ENCODE measurements at regions not wholly inside any gene's neighbourhood (a gene's known extent, or its start where the extent isn't known, plus 50 kb on each side); places are given as distances from the start of the nearest gene placed in this dataset.
A peak's percentile ranks its signal among the peaks of the same experiment; 100 is the strongest.
"Not testable (repeated sequence)": the region's sequence is repeated elsewhere in the genome, so short reads cannot be mapped to it uniquely, and the experiment has no call there.

DNA sequence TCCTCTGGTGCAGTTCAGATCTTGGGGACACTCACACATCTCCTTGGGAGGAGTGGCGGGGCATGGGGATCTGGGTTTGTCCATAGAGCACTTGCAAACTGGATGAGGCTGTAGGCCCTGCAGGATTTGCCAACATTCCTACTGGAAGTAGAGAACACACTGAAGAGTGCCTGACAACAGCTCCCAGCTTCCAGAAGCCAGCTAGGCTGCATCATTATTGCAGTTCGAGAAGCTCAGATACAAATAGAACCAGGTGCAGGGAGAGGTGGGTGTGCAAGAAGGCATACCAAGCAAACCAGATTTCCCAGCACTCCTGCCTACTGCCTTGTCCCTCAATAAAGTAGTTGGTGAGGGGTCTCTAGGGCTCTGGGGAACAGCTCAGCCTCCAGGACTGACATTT is 52.5 kb downstream of the RHOB start:
- no peak for DNase-seq

GRCh38 chr2:20501974-20502373 is 55.1 kb downstream of the RHOB start:
- peak; percentile 36 for DNase-seq

DNA sequence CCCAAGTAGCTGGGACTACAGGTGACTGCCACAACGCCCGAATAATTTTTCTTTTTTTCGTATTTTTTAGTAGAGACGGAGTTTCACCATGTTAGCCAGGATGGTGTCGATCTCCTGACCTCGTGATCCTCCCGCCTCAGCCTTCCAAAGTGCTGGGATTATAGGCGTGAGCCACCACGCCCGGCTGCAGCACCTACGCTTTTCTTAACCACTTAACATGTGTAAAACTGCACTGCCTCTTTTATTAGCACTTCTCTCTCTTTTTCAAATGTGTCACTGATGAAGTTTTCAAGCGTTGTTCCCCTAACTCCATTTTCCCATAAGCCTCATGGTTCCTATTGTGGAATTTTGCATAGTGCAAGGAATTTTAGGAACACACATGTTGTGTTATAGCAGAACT is 55.6 kb downstream of the RHOB start:
- DNase-seq, result not testable (repeated sequence)

GRCh38 chr2:20504174-20504573 is 57.3 kb downstream of the RHOB start:
- no peak for DNase-seq

- DNase-seq, result no peak
These were observed 59.4 kb downstream of the RHOB start for GRCh38 chr2:20506201-20506685.

- DNase-seq, result peak; percentile 29
These were observed 60.4 kb downstream of the RHOB start for GRCh38 chr2:20507166-20507692.

GRCh38 chr2:20507711-20508110 is 60.8 kb downstream of the RHOB start:
- no peak for DNase-seq

GRCh38 chr2:20509301-20509769 is 62.5 kb downstream of the RHOB start:
- DNase-seq, result no peak

DNA sequence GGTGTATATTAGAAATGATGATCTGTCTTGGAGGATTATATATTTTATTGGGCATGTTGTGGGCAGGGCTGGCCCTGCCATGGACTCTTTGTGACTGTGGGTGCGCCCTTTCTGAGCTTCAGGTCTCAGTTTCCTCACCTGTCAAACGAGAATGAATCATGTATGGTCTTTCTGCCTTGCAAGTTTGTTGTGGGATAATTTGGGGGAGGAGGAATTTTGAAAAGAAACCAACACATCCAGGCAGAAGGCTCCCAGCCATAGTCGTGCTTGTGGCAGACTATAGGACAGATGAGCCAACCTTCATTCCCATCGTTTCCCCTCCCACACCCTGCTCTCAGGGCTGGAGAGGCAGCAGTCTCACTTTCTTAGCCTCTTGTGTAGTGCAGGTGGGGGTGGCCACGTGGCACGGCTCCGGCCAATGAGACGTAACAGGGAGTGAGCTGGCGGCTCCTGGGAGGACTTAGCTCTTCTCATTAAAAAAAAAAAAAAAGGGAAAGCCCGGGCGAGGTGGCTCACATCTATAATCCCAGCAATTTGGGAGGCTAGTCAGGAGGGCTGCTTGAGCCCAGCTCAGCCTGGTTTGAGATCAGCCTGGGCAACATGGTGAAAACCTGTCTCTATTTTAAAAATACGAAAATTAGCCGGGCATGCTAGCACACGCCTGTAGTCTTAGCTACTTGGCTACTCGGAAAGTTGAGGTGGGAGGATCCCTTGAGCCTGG is 63.1 kb downstream of the RHOB start:
- DNase-seq, result peak; percentile 95

DNA sequence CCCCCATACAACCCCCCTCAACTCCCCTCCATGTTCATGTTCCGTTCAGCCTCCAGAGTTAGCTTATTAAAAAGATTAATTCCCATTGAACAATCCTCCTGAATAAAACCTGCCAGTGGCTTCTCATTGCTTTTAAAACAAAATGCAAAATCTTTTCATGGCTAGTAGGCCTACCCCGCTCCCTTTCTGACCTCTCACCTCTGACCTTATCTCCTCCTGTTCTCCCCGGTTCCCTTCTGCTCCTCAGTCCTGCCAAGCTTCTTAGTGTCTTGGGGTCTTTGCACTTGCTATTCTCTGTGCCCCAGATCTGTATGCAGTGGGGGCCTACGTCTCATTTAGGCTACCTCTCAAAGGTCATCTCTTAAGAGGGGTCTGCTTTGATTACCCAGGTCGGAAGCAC is 64.3 kb downstream of the RHOB start:
- no peak for DNase-seq

DNA sequence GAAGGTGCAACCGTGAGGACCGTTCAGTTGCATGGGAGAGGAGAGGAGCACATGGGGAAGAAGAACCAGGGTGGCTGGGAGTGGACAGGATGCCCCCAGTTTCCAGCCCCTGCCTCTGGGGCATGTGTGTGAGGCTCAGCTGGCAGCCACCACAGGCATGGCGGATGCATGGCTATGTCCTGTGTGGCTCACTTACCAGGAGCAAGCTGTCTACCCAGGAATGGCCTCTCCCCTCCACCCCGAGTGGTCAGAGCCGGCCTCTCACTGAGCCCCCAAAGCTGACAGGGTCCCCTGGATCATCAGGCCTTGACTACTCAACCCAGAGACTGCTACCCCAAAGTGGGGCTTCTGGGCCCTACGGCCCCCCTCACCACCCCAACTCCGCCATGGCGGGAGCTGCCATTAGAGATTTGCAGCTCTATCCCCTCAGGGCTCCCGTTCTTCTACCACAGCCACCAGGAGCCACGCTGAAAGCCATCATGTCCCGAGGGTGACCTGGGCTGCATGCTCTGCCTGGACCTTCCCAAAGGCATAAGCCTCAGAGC is 65.3 kb downstream of the RHOB start:
- DNase-seq, result no peak

DNA sequence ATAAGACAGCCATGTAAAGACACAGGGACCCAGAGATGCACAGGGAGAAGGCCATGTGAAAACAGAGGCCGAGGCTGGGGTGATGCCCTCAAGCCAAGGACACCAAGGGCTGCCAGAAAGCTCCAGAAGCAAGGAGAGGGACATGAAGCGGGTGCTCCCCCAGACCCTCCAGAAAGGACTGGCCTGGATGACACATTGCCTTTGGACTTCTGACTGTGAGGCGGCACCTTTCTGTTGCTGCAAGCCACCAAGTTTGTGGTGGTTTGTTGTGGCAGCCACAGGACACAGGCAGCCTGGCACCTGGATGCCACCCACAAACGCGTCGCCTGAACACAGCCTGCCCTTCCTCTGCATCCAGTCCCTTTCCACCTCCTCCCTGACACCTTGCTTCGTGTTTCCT is 67.1 kb downstream of the RHOB start:
- no peak for DNase-seq

- DNase-seq, result no peak
These were observed 67.9 kb downstream of the RHOB start for GRCh38 chr2:20514596-20515269.

DNA sequence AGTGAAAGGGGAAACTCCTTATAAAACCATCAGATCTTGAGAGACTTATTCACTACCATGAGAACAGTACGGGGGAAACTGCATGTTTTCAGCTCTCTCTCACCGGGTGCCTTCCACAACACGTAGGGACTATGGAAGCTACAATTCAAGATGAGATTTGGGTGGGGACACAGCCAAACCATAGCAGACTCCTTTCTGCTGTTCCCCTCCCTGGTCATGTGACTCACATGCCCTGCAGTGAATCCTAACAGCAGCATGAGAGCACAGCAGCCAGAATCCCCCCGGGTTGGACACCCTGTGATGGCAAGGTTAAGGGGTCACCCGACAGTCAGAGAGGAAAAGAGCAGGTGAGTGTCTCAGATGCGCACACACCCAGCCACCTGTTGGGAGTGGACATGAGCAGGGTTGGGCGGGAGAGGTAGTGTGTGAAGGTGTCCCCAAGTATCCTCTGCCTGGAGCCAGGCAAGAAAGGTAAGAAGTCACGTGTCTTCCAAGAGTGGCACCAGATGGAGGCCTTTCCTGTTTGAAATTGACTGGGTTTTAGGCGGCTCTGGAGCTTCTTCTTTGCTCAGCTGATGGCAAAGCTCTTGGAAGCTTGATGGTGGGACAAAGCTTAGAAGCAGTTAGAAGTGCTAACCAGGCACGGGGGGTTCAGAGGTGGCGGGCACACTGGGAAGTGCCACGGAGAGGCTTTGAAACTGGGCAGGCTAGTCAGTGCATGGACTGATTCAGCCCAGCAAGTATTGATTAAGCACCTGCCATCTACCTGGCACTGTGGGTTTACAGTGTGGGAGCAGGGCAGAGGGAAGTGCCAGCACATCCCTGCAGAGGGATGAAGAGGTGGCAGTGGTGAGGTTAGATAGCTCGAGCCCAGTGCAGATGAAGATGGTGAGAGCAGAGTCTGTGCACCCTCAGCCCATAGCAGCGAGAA is 68.7 kb downstream of the RHOB start:
- DNase-seq, result no peak

DNA sequence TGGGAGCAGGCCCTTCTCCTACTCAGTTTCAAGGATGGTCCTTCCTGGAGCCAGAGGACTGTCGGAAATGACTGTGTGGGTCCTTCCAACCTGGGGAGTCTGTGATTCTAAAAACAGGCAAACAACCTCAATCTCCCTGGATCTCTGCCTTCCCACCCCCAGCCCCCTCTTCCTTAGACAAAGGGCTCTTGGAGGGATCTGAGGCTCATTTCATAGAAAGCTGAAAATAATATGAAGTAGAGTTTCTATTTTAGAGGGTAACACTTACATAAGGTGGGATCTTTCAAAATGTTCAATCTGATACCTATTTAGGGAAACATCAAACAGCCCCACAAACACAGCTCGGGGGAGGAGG is 69.4 kb downstream of the RHOB start:
- no peak for DNase-seq

DNA sequence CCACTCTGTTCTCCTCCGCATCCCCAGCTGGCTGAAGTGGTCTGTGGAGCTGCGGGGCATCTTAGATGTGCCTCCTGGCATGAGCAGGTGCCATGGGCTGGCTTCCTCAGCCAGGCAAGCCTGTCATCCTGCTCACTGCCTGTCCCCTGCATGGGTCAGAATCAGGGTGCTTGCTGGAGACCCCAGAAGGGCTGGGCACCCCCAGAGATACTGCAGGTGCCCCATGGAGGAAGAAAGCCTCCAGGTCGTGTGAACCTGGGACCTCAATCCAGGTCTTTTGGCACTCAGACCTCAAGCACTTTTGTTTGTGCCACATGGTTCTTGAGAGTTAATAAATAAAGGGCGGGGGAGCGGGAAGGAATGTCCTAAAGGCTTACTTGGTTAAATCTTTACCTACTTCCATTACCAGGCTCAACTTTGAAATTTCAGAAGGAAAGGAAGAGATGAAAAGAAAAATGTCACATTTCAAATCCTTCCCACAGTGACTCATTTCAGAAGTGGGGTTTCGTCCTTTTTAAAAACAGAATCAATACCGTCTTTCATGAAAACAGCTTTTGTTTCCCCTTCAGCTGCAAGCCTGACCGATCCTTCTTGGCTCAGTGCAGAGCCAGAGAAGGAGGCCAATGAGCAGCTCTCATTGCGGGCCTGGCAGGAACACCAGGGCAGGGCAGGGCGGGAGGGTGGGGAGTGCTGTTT is 69.9 kb downstream of the RHOB start:
- no peak for DNase-seq

DNA sequence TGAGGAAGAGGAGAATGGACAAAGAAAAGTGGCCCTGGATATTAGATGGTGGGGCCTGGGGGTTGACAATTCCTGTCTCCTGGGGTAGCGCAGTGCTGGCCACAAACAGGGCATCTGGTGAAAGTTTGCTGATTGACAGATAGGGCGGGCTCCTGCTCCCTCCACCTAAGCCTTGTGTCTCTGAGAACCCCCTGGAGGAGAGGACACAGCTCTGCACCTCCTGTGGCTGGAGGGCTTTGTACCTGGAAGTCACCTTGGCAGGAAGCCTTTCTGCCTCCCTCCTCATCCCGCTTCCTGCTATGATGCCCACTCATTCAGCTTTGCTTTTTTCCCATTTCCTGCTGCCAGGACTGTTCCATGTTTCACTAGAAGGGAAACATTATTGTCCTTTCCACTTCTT is 72.4 kb downstream of the RHOB start:
- DNase-seq, result no peak

GRCh38 chr2:20520128-20520527 is 73.3 kb downstream of the RHOB start:
- DNase-seq, result no peak

- no peak for DNase-seq
These were observed 74.3 kb downstream of the RHOB start for GRCh38 chr2:20521193-20521592.

DNA sequence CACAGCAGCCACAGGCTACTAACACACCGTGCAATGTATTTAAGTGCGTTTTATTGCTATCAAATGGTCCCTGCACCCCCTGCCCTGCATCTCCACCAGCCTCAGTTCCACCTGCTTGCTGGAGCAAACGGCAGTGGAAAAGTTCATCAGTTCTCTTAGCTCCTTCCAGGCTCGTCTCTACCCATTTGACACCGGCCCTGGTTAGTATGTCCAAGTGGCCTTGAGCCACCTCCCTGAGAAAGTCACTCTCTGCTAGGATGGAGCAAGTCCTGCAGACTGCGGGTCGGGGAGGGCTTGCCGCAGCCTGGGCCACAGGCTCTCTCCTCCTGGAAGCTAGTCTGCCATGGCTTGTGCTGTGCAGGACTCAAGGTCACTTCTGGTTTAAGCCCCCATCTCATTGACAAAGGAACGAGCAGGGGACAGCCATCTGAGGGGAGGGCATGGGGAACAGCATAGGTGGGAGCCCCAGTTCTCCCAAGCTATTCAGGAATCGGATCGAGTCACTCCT is 74.9 kb downstream of the RHOB start:
- DNase-seq, result no peak

- DNase-seq, result no peak
These were observed 76.4 kb downstream of the RHOB start for GRCh38 chr2:20523073-20523798.
